ENCODE measurements at regions not wholly inside any gene's neighbourhood (a gene's known extent, or its start where the extent isn't known, plus 50 kb on each side); places are given as distances from the start of the nearest gene placed in this dataset.

- Mint-ChIP-seq H3K9me3 (peaks cover 87% of the 10 kb centered on the region), H3K4me1 (no peaks in the 10 kb centered on the region), H3K4me3 (no peak overlapping the region), H3K36me3 (peaks cover 77% of the 10 kb centered on the region), H3K27me3 (ENCODE audit: low read depth) (peaks cover 2% of the 10 kb centered on the region; the same call in 1 of the 2 replicates), H3K27ac (no peak overlapping the region)
- TF ChIP-seq ATF6 (CRISPR knock-in tag; IDR thresholded peaks at IDR 0.05) (no peak), E2F4 (CRISPR knock-in tag; IDR thresholded peaks at IDR 0.05; ENCODE audit: borderline replicate concordance, low read depth) (no peak), ELF4 (CRISPR knock-in tag; IDR thresholded peaks at IDR 0.05; ENCODE audit: low read depth) (no peak), E2F5 (CRISPR knock-in tag; IDR thresholded peaks at IDR 0.05) (no peak), AFF4 (CRISPR knock-in tag; IDR thresholded peaks at IDR 0.05; ENCODE audit: borderline replicate concordance) (no peak), JAZF1 (CRISPR knock-in tag; IDR thresholded peaks at IDR 0.05) (no peak), STAT6 (CRISPR knock-in tag; conservative IDR thresholded peaks at IDR 0.05; ENCODE audit: low read depth) (no peak), MXD4 (CRISPR knock-in tag; IDR thresholded peaks at IDR 0.05; ENCODE audit: borderline replicate concordance) (no peak), ZNF121 (CRISPR knock-in tag; IDR thresholded peaks at IDR 0.05) (no peak), CBFB (CRISPR knock-in tag; IDR thresholded peaks at IDR 0.05; ENCODE audit: low read depth) (no peak), ZNF396 (CRISPR knock-in tag; IDR thresholded peaks at IDR 0.05; ENCODE audit: borderline replicate concordance) (no peak), NFE2L1 (CRISPR knock-in tag; IDR thresholded peaks at IDR 0.05) (no peak), USF2 (CRISPR knock-in tag; IDR thresholded peaks at IDR 0.05) (no peak), MAX (CRISPR knock-in tag; IDR thresholded peaks at IDR 0.05) (no peak), ZNF232 (CRISPR knock-in tag; IDR thresholded peaks at IDR 0.05) (no peak), ETV6 (CRISPR knock-in tag; IDR thresholded peaks at IDR 0.05) (no peak), TCF7 (CRISPR knock-in tag; IDR thresholded peaks at IDR 0.05; ENCODE audit: low read depth) (no peak), ATF2 (CRISPR knock-in tag; IDR thresholded peaks at IDR 0.05; ENCODE audit: borderline replicate concordance, low read depth) (no peak), FOXP1 (CRISPR knock-in tag; IDR thresholded peaks at IDR 0.05; ENCODE audit: borderline replicate concordance) (no peak)
- DNase-seq (ENCODE audit: low spot score) (no peak), ATAC-seq (no peak)
- ChIA-PET POLR2A (no interaction called here), CTCF (no interaction called here)
These were observed 551.3 kb downstream of the CMPK2 start for GRCh38 chr2:6314218-6314960.

All from WTC11 (cell line).